ENCODE measurements at regions not wholly inside any gene's neighbourhood (a gene's known extent, or its start where the extent isn't known, plus 50 kb on each side); places are given as distances from the start of the nearest gene placed in this dataset.

- ChIA-PET POLR2A (ENCODE audit: low non-redundant PET) (no interaction called here), CTCF (no interaction called here)
- H3K9me3 ChIP-seq (ENCODE audit: low read depth, low read length, poor library complexity, severe bottlenecking): no peaks in the 10 kb centered on the region
- intact Hi-C loops (cut with micrococcal nuclease; ENCODE audit: unreplicated experiment): no loop called here
- TF ChIP-seq EZH2 (IDR thresholded peaks at IDR 0.05; ENCODE audit: borderline replicate concordance, low read depth, low read length, poor library complexity, severe bottlenecking): no peak
- TF ChIP-seq CTCF (conservative IDR thresholded peaks at IDR 0.05; ENCODE audit: low read depth, low read length): no peak
- no peaks in the 10 kb centered on the region for H3K36me3 ChIP-seq (ENCODE audit: insufficient read depth, low read length, poor library complexity, severe bottlenecking)
- no peak overlapping the region for H3K4me3 ChIP-seq (ENCODE audit: low read depth, low read length, poor library complexity, severe bottlenecking)
- no peaks in the 10 kb centered on the region for H3K27me3 ChIP-seq (replicated peaks; ENCODE audit: insufficient read depth, low read depth, low read length, poor library complexity)
- no peaks in the 10 kb centered on the region for H3K4me1 ChIP-seq (ENCODE audit: insufficient read depth, low read length, poor library complexity, severe bottlenecking)
- H3K27ac ChIP-seq (ENCODE audit: low read depth, low read length, poor library complexity, severe bottlenecking): no peak overlapping the region
- DNase-seq (ENCODE audit: low spot score): no peak
- BruUV-seq (replicated peaks): no TSS peak
These were observed 784.7 kb upstream of the AUTS2 start for GRCh38 chr7:68813551-68814080.

GRCh38 chr7:68816491-68816890 is 781.8 kb upstream of the AUTS2 start:
- TF ChIP-seq EZH2 (IDR thresholded peaks at IDR 0.05; ENCODE audit: borderline replicate concordance, low read depth, low read length, poor library complexity, severe bottlenecking): no peak
- no peak for TF ChIP-seq CTCF (conservative IDR thresholded peaks at IDR 0.05; ENCODE audit: low read depth, low read length)
- no peaks in the 10 kb centered on the region for H3K9me3 ChIP-seq (ENCODE audit: low read depth, low read length, poor library complexity, severe bottlenecking)
- BruUV-seq (replicated peaks): no TSS peak
- no peaks in the 10 kb centered on the region for H3K27me3 ChIP-seq (replicated peaks; ENCODE audit: insufficient read depth, low read depth, low read length, poor library complexity)
- ChIA-PET CTCF (no interaction called here), POLR2A (ENCODE audit: low non-redundant PET) (no interaction called here)
- DNase-seq (ENCODE audit: low spot score): no peak
- no peak overlapping the region for H3K4me3 ChIP-seq (ENCODE audit: low read depth, low read length, poor library complexity, severe bottlenecking)
- no peaks in the 10 kb centered on the region for H3K36me3 ChIP-seq (ENCODE audit: insufficient read depth, low read length, poor library complexity, severe bottlenecking)
- intact Hi-C loops (cut with micrococcal nuclease; ENCODE audit: unreplicated experiment): no loop called here
- no peak overlapping the region for H3K27ac ChIP-seq (ENCODE audit: low read depth, low read length, poor library complexity, severe bottlenecking)
- H3K4me1 ChIP-seq (ENCODE audit: insufficient read depth, low read length, poor library complexity, severe bottlenecking): no peaks in the 10 kb centered on the region

GRCh38 chr7:68820321-68820720 is 778.0 kb upstream of the AUTS2 start:
- H3K9me3 ChIP-seq (ENCODE audit: low read depth, low read length, poor library complexity, severe bottlenecking): peaks cover 11% of the 10 kb centered on the region
- TF ChIP-seq CTCF (conservative IDR thresholded peaks at IDR 0.05; ENCODE audit: low read depth, low read length): no peak
- TF ChIP-seq EZH2 (IDR thresholded peaks at IDR 0.05; ENCODE audit: borderline replicate concordance, low read depth, low read length, poor library complexity, severe bottlenecking): no peak
- POLR2A ChIA-PET (ENCODE audit: low non-redundant PET): no interaction called here
- intact Hi-C loops (cut with micrococcal nuclease; ENCODE audit: unreplicated experiment): no loop called here
- BruUV-seq (replicated peaks): no TSS peak
- no peak for DNase-seq (ENCODE audit: low spot score)
- H3K4me3 ChIP-seq (ENCODE audit: low read depth, low read length, poor library complexity, severe bottlenecking): no peak overlapping the region
- CTCF ChIA-PET: no interaction called here
- H3K27me3 ChIP-seq (replicated peaks; ENCODE audit: insufficient read depth, low read depth, low read length, poor library complexity): no peaks in the 10 kb centered on the region
- H3K36me3 ChIP-seq (ENCODE audit: insufficient read depth, low read length, poor library complexity, severe bottlenecking): no peaks in the 10 kb centered on the region
- H3K27ac ChIP-seq (ENCODE audit: low read depth, low read length, poor library complexity, severe bottlenecking): no peak overlapping the region
- no peaks in the 10 kb centered on the region for H3K4me1 ChIP-seq (ENCODE audit: insufficient read depth, low read length, poor library complexity, severe bottlenecking)

Measured in A673 (cell line).